OCI-LY3 (cell line): ENCODE measurements at regions not wholly inside any gene's neighbourhood (a gene's known extent, or its start where the extent isn't known, plus 50 kb on each side); places are given as distances from the start of the nearest gene placed in this dataset.

Source experiments
- H2AFZ ChIP-seq: fragments of 200-600, 300-600 bp; shearing (Covaris generic); 2 replicates; pipeline ENCODE4 v1.6.0; 2014; ENCODE audit warnings: antibody characterized with exemption, low read depth, low read length
- H3K27ac ChIP-seq: fragments of 200-600, 300-600 bp; sonication (generic); 2 replicates; pipeline ENCODE4 v1.5.1; 2014; ENCODE audit warnings: mild to moderate bottlenecking, low read length, moderate library complexity, mixed read lengths
- H3K27me3 ChIP-seq: fragments of 200-600, 300-600 bp; sonication (generic); 2 replicates; pipeline ENCODE4 v1.6.1; 2014; ENCODE audit warnings: low read depth, low read length, mixed read lengths
- H3K36me3 ChIP-seq: fragments of 200-600, 300-600 bp; sonication (generic); replicated peaks from 2 replicates; pipeline ENCODE3; 2014; ENCODE audit warnings: low read depth, low read length, mixed read lengths
- H3K4me1 ChIP-seq: fragments of 300-600, 200-600 bp; sonication (generic); 2 replicates; pipeline ENCODE4 v1.6.1; 2014; ENCODE audit warnings: low read length, mixed read lengths
- H3K4me2 ChIP-seq: fragments of 200-600, 300-600 bp; sonication (generic); 2 replicates; pipeline ENCODE4 v1.6.1; 2014; ENCODE audit warnings: low read length, mixed read lengths
- H3K4me3 ChIP-seq: fragments of 300-600, 200-600 bp; sonication (generic); 2 replicates; pipeline ENCODE4 v1.5.1; 2014; ENCODE audit warnings: antibody characterized with exemption, mild to moderate bottlenecking, low read length, moderate library complexity
- H3K79me2 ChIP-seq: fragments of 300-600, 200-600 bp; shearing (Covaris generic); 2 replicates; pipeline ENCODE4 v1.6.1; 2014; ENCODE audit warnings: mild to moderate bottlenecking, low read length, mixed read lengths
- H3K9ac ChIP-seq: fragments of 300-600, 200-600 bp; shearing (Covaris generic); 2 replicates; pipeline ENCODE4 v1.6.0; 2014; ENCODE audit warnings: mild to moderate bottlenecking, low read length, moderate library complexity
- H3K9me3 ChIP-seq: fragments of 200-600, 300-600 bp; shearing (Covaris generic); 2 replicates; pipeline ENCODE4 v1.6.1; 2014; ENCODE audit warnings: low read length, mixed read lengths; ENCODE audit not compliant: insufficient read depth
- H4K20me1 ChIP-seq: fragments of 200-600, 300-600 bp; sonication (generic); 2 replicates; pipeline ENCODE4 v1.6.1; 2016; ENCODE audit warnings: low read length, mixed read lengths; ENCODE audit not compliant: insufficient read depth
- CTCF ChIP-seq: fragments of 200-600, 300-600 bp; sonication (generic); IDR thresholded peaks from 2 replicates; pipeline ENCODE4 v1.5.1; 2014; ENCODE audit warnings: antibody characterized with exemption, low read length, low read depth
- EZH2phosphoT487 ChIP-seq: fragments of 200-600 bp; shearing (Covaris generic); IDR thresholded peaks from 2 replicates; pipeline ENCODE4 v1.6.1; 2018; ENCODE audit warnings: antibody characterized with exemption, mixed run types, low read depth

GRCh38 chr6:82645536-82646230 is 282.1 kb downstream of the TPBG start:
- Histone ChIP-seq H3K36me3 (no peaks in the 10 kb centered on the region), H2AFZ (no peak overlapping the region), H3K9ac (no peak overlapping the region), H3K9me3 (no peaks in the 10 kb centered on the region), H3K27me3 (no peaks in the 10 kb centered on the region), H3K27ac (no peak overlapping the region), H3K4me1 (no peaks in the 10 kb centered on the region), H3K79me2 (no peaks in the 10 kb centered on the region), H3K4me2 (no peak overlapping the region), H4K20me1 (no peaks in the 10 kb centered on the region), H3K4me3 (no peak overlapping the region)
- TF ChIP-seq CTCF (no peak), EZH2phosphoT487 (no peak)

- H3K9me3 ChIP-seq: no peaks in the 10 kb centered on the region
- H3K79me2 ChIP-seq: no peaks in the 10 kb centered on the region
- no peaks in the 10 kb centered on the region for H3K27me3 ChIP-seq
- no peak overlapping the region for H3K9ac ChIP-seq
- no peaks in the 10 kb centered on the region for H4K20me1 ChIP-seq
- no peaks in the 10 kb centered on the region for H3K36me3 ChIP-seq
- H3K4me1 ChIP-seq: no peaks in the 10 kb centered on the region
- H3K4me2 ChIP-seq: no peak overlapping the region
- TF ChIP-seq CTCF (no peak), EZH2phosphoT487 (no peak)
- H3K27ac ChIP-seq: no peak overlapping the region
- no peak overlapping the region for H3K4me3 ChIP-seq
- no peak overlapping the region for H2AFZ ChIP-seq
Observed at GRCh38 chr6:82646231-82646615, 282.6 kb downstream of the TPBG start.

- H4K20me1 ChIP-seq: no peaks in the 10 kb centered on the region
- H3K27me3 ChIP-seq: no peaks in the 10 kb centered on the region
- H3K79me2 ChIP-seq: no peaks in the 10 kb centered on the region
- no peak overlapping the region for H3K4me3 ChIP-seq
- no peak overlapping the region for H3K27ac ChIP-seq
- no peak overlapping the region for H3K4me2 ChIP-seq
- no peaks in the 10 kb centered on the region for H3K36me3 ChIP-seq
- no peaks in the 10 kb centered on the region for H3K9me3 ChIP-seq
- no peak overlapping the region for H3K9ac ChIP-seq
- H2AFZ ChIP-seq: no peak overlapping the region
- TF ChIP-seq CTCF (no peak), EZH2phosphoT487 (no peak)
- H3K4me1 ChIP-seq: no peaks in the 10 kb centered on the region
Observed at GRCh38 chr6:82651845-82652335, 288.3 kb downstream of the TPBG start.

GRCh38 chr6:82679232-82679631 is 315.6 kb downstream of the TPBG start:
- no peaks in the 10 kb centered on the region for H3K79me2 ChIP-seq
- no peak for TF ChIP-seq EZH2phosphoT487
- no peak for TF ChIP-seq CTCF
- no peaks in the 10 kb centered on the region for H3K4me1 ChIP-seq
- no peaks in the 10 kb centered on the region for H3K36me3 ChIP-seq
- H3K4me3 ChIP-seq: no peak overlapping the region
- H2AFZ ChIP-seq: no peak overlapping the region
- no peaks in the 10 kb centered on the region for H4K20me1 ChIP-seq
- no peak overlapping the region for H3K27ac ChIP-seq
- no peak overlapping the region for H3K9ac ChIP-seq
- no peaks in the 10 kb centered on the region for H3K27me3 ChIP-seq
- H3K4me2 ChIP-seq: no peak overlapping the region
- H3K9me3 ChIP-seq: peaks cover 13% of the 10 kb centered on the region
